ENCODE measurements at regions not wholly inside any gene's neighbourhood (a gene's known extent, or its start where the extent isn't known, plus 50 kb on each side); places are given as distances from the start of the nearest gene placed in this dataset.

DNA sequence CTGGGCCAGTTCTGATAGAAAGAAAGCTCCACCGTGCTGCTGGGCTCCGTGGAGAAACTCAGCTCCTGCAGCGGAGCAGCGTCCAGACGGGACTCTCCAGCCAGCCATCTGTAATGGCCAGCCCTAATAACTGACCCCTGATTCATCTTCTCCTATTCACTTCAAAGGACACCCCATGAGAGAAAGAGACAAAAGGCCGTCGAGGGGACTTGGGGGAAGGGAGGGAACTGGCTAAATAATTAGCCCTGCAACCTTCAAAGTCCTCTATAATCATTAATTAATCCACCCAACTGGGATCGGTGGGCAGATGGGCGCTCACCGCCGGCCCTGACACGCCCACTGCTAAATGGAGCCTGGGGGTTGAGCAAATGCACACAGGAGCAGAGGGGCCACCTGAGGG lies 512.4 kb downstream of the CD83 start:
- no peak for DNase-seq (ENCODE audit: low read depth in 1 of 2, low spot score in 1 of 2)

DNA sequence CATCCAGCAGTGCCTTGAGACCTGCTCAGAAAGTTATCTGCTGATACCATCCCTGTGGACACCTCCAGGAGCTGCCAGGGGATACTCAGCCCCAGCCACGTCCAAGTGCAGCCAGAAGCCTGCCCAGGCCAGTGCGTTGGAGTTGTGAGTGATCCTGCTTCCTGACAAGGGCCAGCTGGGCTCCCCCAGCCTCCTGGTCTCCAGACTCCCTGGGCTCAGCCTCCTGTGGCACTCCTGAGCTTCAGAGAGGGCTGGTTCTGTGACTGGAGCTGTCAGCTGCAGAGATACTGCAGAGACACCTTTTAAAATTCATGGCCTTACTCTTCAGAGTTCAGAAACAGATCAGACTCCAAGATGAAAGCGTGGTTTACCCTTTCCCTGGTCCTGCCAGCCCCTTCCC lies 515.9 kb downstream of the CD83 start:
- DNase-seq (ENCODE audit: low read depth in 1 of 2, low spot score in 1 of 2) = no peak

DNA sequence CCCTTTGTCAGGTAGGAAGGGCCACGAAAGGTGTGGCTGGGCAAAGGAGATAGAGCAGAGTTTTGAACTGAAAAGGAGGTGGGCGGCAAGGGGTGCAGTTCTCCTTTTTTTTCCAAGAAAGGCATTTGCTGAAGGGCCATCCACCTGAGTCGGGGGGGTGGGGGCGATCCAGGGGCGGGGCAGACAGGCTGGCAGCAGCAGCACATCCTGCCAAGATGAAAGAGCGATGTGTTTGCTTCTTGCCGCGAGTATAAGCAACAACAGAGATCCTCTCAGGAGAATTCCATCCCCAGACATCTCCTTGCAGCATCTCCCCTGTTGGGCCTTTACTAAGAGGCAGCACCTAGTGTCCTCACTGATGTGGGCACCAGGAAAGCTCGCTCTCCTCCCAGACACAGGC lies 516.5 kb downstream of the CD83 start:
- DNase-seq (ENCODE audit: low read depth in 1 of 2, low spot score in 1 of 2) = no peak

DNA sequence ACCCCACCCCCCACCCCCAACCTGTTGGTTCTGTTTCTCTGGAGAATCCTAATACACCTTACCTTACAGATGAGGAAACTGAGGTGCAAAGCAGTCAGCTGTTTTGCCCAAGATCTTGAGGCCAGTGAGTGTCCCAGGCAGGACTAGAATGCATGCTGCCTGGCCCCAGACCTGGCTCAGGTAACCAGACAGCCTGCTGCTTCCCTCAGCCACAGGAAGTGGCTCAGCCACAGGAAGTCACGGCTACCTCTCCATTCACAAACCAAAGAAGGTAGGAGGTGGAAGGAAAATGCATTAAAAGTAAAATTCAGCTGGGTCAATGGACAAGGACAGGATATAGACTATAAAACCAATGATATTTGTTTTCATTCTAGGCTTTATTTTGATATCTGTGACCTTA lies 517.6 kb downstream of the CD83 start:
- peak in 1 of 2 donors; percentile 18 for DNase-seq (ENCODE audit: low read depth in 1 of 2, low spot score in 1 of 2)

DNA sequence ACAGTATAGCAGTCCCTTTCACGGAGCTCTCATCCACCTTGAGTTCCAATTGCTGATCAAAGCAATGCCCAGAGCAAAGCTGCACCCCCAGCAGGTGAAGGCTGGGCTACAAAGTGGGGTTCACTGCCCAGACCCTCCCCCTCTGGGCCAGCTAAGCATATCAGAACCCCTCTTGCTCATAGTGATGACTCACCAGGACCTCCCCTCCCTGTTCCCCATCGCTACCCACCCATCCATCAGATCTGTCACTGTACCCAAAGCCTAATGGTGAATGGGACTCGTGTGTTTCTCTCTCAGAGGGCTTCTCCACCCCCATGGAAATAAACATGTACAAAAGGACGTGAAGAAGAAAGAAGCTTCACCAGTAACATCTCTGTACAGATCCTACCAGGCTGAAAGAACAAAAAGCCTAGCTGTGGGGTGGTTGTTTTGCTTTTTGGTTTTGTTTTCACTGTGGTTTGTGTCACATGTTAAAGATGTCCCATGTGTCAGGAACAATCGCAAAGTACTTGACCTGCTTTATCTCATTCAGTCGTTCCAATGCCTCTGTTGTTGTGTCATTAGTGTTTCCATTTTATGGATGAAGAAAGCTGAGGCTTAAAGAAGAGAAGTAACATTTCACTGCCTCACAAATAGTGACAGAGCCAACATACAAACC lies 518.5 kb downstream of the CD83 start:
- DNase-seq (ENCODE audit: low read depth in 1 of 2, low spot score in 1 of 2) = no peak

DNA sequence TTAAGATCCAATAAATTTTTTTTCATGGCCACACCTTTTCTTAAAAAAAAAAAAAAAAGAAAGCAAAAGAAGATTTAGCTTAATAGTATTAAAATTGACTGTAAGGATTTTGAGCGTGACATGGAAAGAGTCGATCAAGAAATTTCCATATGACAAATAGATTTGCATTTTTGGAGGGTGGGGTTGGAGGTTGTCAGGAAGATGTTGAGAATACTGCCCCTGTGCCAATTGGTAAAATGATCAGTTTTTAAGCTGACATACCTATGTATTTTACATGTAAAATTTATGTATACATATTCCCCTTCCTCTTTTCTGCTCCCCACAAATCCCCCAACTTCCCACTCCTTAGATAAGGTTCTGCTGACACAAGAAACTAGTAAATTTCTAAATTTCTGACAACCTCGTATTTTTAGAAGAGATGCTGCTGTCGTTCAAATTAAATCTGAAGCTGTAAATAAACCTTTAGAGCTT lies 520.9 kb downstream of the CD83 start:
- DNase-seq (ENCODE audit: low read depth in 1 of 2, low spot score in 1 of 2) = no peak

DNA sequence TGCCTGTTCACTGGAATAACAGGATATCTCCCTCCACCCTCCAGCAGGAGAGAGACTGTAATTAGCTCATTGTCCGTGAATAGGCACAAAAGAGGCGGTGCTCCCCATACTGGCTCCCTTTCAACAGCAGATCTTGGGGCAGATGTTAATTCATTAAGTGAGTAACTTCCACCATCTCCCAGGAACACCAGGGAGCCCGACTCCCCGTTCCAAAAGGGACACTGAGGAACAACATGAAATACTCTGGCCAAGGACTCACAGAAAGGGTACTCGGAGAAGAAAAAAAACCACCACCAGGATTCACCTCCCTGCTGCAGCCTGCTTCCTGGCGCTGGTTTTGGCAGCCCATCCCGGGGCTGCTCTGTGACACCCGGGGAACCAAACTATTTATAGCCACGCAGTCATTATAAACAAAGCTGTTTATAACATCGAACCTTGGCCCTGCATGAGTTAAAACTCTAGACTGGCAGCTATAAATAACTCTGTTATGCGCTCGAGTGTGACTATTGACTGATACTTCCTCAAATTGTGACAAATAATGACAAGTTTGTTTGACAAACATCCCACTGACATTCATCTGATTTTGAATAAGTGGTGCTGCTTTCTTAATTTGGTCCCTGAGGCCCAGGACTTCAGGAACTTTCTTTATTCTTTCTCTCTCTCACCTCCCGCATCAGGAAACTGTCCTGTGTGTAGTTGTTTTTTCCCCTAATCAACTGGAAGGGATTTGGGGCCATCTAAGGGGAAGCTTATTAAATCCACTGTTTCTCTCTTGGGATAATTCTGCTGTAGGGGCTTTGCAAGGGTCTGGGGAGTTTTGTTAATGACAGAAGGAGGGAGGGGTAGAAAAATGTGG lies 521.6 kb downstream of the CD83 start:
- DNase-seq (ENCODE audit: low read depth in 1 of 2, low spot score in 1 of 2) = no peak

DNA sequence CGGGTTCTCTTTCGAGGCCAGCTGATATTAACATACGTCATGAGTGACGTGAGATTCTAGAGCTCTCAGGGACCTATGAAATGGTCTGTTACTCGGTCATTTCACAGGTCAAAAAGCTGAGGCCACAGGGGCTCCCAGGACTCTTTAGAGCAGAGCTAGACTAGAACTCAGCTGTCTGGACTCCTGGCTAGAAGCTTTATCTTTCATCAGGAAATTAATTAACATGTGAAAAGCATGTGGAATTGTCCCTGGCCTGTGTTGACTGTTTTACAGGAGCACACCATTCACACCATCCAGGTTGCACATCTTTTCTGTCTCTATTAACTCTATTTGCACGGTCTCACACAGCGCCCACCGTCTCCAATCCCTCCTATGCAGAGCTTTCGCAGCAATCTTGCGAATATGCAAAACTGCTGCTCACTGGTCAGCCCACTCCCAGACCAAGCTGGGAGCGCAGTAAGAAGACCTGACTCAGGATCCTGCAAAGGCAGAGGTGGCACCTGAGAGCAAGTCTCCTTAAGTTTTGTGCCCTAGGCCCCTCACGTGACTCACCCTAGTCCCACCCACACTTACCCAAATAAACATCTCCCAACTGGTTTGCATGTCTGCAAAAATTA lies 522.5 kb downstream of the CD83 start:
- no peak for DNase-seq (ENCODE audit: low read depth in 1 of 2, low spot score in 1 of 2)

DNA sequence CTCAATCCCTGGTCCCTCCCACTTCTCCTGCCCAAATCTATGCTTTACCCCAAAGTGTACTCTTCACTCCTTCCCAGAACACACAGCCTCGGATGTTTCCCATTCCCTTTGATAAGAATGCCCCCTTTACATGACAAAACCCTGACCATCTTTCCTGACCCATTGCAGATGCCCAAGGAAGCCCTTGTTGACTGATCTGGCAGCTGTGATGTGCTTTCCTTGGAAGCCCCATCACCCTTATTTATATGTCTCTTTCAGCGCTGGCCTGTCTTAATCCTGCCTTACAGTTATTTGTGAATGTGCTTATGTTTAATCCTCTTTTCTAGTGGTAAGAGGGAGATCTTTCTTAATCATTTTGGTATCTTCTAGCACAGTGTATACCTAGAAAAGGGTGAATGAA lies 523.1 kb downstream of the CD83 start:
- no peak for DNase-seq (ENCODE audit: low read depth in 1 of 2, low spot score in 1 of 2)

DNA sequence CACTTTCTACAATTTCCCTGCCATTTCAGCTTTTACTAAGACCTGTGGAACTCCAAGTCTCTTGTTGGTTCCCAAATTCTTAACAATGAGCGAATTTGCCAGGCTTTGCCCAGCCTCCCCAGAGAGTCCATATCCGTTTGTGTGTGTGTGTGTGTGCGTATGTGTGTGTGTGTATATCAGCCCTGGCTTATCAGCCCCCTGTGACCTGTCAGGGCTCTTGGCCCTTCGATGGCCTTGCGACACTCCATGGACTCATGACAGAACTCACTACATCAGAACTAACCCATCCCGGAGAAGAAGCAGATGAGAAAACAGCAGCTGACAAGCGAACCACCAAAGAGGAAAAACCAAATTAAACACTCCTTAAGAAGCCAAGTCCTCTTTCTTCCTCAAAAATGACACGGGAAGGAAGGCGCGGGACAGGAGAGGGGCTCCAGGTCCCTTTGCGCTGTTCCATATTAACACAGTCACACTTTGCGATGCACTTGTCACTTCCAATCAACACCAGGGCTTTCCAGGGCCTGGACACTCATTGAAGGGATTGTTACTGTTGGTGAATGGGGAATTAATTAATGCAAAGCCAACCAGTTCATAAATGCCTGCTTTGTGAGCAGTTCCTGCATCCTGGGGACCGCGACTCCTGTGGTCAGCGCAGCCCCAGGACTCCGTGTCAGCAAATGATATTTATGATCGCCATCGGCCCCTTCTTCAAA lies 524.0 kb downstream of the CD83 start:
- no peak for DNase-seq (ENCODE audit: low read depth in 1 of 2, low spot score in 1 of 2)

DNA sequence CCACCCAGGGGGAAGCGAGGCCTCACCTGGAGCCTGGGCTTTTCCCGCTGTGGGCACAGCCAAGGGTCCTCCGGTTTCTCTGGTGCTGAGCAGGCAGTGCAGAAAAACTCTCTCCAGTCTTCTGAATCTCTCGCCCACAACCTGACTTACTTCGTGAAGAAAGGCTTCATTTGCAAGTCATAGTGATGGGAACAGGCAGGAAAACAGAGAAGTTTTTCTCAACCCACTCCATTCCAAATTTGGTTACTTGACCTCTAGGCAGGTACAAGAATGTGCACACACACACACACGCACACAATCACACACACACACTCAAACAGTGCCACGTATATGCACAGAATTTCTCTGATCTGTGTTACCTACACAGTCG lies 524.5 kb downstream of the CD83 start:
- no peak for DNase-seq (ENCODE audit: low read depth in 1 of 2, low spot score in 1 of 2)

DNA sequence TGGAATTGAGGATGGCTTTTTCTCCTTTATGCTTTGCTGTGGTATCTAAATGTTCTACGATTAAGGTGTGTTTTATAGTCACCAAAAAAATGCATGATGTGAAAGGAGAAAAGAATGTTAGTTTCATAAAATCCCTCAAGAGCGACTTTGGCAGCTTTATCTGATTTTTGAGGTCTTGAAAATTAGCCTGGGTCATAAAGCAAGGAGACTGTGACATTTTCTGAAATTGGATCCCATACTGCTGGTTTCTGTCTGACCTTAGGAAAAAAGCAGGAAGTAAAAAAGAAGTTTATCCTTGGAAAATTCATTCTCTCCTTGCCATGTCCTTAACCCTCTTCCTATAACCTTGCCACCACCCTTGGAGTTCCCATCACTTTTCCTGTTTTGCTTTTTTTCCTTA lies 525.3 kb downstream of the CD83 start:
- DNase-seq (ENCODE audit: low read depth in 1 of 2, low spot score in 1 of 2) = no peak

DNA sequence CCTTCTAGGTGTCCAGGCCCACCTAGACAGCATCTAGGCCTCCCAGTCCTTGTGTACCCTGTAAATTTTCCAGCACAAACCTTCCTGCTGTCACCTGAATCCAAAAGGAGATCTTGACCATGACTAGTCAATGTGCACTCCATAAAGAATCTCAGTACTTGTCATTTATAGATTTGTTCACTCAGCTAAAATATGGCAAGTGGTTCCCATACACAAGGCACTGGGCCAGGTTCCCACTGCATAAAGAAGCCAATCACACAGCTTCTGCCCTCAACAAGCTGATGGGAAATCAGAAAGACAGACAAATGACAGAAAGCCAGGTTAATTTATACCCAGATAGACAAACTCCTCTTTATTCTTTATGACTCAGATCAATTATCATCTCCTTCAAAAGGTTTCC lies 526.8 kb downstream of the CD83 start:
- DNase-seq (ENCODE audit: low read depth in 1 of 2, low spot score in 1 of 2) = no peak

DNA sequence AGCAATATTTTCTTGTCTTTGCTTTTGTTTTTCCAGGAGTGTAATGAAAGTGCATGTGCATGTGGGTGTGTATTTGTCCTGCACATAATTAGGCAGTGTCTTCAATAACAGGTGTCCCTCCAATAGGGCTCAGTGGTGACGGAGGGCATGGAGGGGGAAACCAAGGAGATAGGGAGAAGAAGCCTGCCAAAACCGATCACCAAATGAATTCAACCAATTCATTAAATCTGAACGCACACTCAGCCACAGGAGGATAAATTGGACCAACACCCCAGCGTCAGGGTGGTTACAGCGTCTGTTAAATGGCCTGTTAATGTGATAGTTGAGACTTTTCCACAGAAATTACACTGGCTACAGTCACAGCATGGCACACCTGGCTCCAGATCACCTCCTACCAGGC lies 527.6 kb downstream of the CD83 start:
- DNase-seq (ENCODE audit: low read depth in 1 of 2, low spot score in 1 of 2) = no peak

DNA sequence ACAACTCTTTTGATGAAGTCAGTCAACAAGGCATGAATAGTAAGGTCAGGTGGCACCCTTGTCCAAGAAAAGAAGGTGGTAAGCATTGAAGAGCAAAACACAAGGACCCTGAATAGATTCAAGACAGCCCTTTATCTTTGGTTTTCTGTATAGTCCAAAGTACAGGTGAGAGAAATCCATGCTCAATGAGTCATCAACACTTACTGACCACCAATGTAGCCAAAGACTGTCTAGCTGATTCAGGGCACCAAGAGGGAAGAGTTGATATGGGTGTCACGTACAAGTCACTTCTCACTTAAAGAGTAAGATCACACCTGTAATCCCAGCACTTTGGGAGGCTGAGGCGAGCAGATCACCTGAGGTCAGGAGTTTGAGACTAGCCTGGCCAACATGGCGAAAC lies 528.3 kb downstream of the CD83 start:
- no peak for DNase-seq (ENCODE audit: low read depth in 1 of 2, low spot score in 1 of 2)

DNA sequence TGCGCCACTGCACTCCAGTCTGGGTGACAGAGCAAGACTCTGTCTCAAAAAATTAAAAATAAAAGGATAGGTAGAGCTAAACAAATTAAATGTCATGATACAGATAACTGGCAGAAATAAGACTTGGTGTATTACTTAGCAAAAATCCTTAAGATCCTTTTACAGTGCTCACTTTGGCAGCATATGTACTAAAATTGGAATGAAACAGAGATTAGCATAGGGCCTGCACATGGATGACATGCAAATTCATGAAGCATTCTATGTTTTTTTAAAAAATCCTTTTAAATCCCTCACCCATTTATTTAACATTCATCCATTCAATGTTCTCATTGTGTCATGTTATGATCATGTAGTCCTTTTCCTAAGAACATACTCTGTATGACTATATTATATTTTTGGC lies 528.8 kb downstream of the CD83 start:
- no peak for DNase-seq (ENCODE audit: low read depth in 1 of 2, low spot score in 1 of 2)

DNA sequence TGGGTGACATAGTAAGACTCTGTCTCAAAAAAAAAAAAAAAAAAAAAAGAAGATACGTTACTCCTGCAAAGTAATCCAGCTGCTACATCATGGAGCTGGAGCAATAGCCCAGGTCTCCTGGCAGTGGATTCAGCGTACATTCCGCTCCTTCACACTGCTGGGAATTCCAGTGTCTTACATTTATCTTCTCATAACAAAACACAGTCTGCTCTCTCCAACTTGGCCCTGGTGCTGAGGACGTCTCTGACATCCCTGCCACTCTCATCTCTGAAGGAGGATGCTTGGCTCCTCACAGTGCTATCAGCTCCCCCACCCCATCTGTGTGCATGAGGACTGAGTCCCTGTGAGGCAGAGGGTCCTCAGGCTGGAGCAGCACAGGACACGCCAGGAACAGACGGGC lies 529.8 kb downstream of the CD83 start:
- no peak for DNase-seq (ENCODE audit: low read depth in 1 of 2, low spot score in 1 of 2)

DNA sequence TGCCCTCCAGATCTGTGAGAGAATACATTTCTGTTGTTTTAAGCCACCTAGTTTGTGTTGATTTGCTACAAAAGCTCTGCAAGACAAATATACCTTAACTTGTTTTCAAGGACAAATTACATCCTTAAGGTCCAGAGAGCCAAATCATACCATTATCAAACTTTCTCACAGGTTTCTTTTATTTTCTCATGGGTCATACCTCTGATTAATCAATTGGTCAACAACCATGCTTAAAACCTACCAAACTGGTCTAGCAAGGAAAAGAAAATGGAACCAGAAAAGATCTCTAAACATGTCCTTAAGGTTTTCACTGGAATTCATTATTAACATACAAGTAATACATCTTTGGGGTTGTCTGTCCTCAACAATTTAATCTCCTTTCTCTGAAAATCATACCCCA lies 535.0 kb downstream of the CD83 start:
- no peak for DNase-seq (ENCODE audit: low read depth in 1 of 2, low spot score in 1 of 2)

DNA sequence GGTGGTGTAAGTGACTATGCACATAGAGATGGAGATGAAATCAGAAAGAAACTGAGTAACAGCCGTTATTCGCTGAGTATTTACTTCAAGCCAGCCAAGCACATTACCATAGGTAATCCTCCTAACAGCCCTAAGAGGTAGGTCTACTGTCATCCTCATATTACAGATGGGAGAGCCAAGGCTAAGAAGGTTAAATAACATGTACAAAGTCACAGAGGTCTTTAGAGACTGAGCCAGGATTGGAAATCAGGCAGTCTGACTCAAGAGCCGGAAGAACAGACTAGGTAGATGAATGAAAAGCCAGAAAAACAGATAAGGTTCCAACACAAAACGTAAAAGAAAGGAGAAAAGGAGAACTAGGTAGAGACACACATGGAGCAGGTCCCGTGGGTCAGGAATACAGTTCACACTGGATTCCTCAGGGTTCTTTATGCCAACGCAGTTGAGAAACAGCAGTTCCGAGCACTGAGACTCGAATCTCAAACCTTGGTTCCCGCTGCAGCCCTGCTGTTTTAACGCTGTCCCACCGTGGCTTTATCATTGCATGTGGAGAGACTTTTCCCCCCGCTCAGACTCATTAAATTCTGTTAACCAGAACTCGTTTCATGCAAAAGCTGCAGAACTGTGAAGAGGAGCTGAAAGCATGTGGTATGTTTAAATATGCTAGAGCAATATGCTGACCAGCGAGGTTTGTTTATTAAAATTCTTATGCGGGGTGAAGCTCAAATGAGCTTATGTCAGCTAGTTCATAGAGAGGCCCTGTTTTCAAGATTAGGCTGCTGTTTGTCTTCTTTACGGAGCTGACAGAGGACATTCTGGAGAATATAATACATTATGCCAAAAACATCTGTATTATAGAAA lies 537.9 kb downstream of the CD83 start:
- no peak for DNase-seq (ENCODE audit: low read depth in 1 of 2, low spot score in 1 of 2)

DNA sequence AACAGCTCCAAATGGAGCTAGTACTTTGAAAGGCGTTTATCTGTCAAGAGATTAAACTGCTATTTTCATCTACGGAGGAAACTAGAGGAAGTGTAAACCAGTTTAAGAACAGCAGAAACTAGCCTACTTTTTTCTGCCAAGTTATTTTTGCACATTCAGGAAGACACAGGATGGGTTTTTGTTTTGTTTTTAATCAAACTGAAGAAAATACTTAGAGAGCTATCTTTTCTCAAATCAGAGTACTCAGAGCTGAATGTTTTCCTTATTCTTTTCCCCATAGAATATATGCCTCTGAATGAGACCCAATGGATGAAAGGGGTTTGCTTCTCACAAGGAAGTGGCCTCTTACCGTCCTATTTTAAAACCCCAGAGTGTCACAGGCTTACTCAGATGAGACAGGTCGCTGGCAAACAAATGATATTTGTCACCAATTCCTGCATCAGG lies 538.5 kb downstream of the CD83 start:
- no peak for DNase-seq (ENCODE audit: low read depth in 1 of 2, low spot score in 1 of 2)

DNA sequence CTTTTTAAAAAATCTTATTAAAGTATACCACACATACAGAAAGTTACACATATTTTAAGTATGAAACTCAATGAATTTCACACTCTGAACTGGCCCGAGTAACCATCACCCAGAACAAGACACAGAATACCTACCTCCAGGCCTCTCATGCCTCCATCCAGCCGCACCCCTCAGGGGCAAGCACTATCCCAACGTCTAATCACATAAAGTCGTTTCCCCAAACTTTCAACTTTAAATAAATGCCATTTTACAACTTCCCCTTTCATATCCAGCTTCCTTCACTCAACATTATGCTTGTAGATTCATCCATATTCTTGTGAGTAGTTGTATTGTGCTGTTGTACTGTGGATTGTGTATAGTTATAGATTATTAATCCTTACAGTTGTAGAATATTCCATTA lies 539.1 kb downstream of the CD83 start:
- DNase-seq (ENCODE audit: low read depth in 1 of 2, low spot score in 1 of 2) = no peak
